GM12875 (cell line): ENCODE measurements at regions not wholly inside any gene's neighbourhood (a gene's known extent, or its start where the extent isn't known, plus 50 kb on each side); places are given as distances from the start of the nearest gene placed in this dataset.
A peak's percentile ranks its signal among the peaks of the same experiment; 100 is the strongest.

Source experiments
- H3K4me3 ChIP-seq: one replicate; pipeline ENCODE4 v1.5.1; 2011; ENCODE audit warnings: low read depth, low read length, control low read depth
- CTCF ChIP-seq: IDR thresholded peaks from 2 replicates; pipeline ENCODE4 v1.5.1; 2011; ENCODE audit warnings: low read depth, mild to moderate bottlenecking, control low read depth, inconsistent platforms, low read length, moderate library complexity, borderline replicate concordance; ENCODE audit not compliant: insufficient read depth

- no peak overlapping the region for H3K4me3 ChIP-seq
- peak; percentile 86 for TF ChIP-seq CTCF
Measured at GRCh38 chr2:120520929-120521912, 175.3 kb downstream of the INHBB start.

DNA sequence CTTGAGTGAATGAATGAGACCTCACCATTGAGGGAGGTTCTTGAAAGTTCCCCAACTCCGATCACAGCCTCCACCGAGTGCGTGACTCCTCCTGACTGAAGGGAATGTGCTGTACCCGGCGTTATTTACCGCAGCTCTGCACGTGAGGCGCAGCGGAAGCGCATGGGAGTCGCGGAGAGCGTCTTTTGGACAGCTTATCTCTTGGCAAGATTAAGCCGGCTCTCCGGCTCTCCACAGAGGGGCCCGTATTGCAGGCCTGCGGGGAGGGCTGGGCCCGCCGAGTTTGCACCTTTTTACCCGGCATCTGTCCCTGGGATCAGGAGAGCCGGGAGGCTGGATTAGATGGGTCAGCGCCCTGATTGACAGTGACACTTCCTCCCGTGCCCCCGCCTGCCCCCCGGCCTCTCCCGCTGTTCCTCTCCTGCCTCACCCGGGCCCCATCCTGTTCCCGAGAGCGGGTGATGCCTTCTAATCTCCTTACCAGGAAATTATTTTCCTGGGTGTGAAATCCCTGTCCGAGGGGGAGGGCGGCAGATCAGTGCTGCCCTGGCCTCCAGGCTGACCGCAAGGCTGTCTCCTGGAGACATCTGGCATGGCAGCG is 176.3 kb downstream of the INHBB start:
- H3K4me3 ChIP-seq = no peak overlapping the region
- TF ChIP-seq CTCF = no peak

GRCh38 chr2:120523766-120524165 is 177.8 kb downstream of the INHBB start:
- no peak overlapping the region for H3K4me3 ChIP-seq
- TF ChIP-seq CTCF = no peak

- no peak overlapping the region for H3K4me3 ChIP-seq
- no peak for TF ChIP-seq CTCF
Measured at GRCh38 chr2:120524174-120524573, 178.2 kb downstream of the INHBB start.

GRCh38 chr2:120525056-120526046 is 179.4 kb downstream of the INHBB start:
- TF ChIP-seq CTCF = no peak
- H3K4me3 ChIP-seq = no peak overlapping the region

GRCh38 chr2:120526047-120526562 is 180.2 kb downstream of the INHBB start:
- no peak overlapping the region for H3K4me3 ChIP-seq
- no peak for TF ChIP-seq CTCF
